Calu3 (cell line): ENCODE measurements at regions not wholly inside any gene's neighbourhood (a gene's known extent, or its start where the extent isn't known, plus 50 kb on each side); places are given as distances from the start of the nearest gene placed in this dataset.
"Not testable (repeated sequence)": the region's sequence is repeated elsewhere in the genome, so short reads cannot be mapped to it uniquely, and the experiment has no call there.

Experiments used
- BruUV-seq: library from RNA; stranded (reverse); fragments of 400-500 nt; replicated peaks from 2 replicates; lab custom pipeline; 2021; lab: Mats Ljungman, UMichigan
- CTCF ChIA-PET: fragments of 300-600 bp; sonication (Branson Sonifier 250); formaldehyde crosslinking; loops from one replicate; lab custom pipeline; 2022; ENCODE audit warnings: antibody characterized with exemption; lab: Charles Lee
- DNase-seq: peaks from one replicate; pipeline ENCODE4 v3.0.0; 2022
- H3K27ac Mint-ChIP-seq: one replicate; pipeline ENCODE4 v1.8.0; 2022; ENCODE audit warnings: mixed read lengths; ENCODE audit not compliant: unreplicated experiment
- H3K27me3 Mint-ChIP-seq: one replicate; pipeline ENCODE4 v1.8.0; 2022; ENCODE audit warnings: mixed read lengths; ENCODE audit not compliant: unreplicated experiment
- H3K36me3 Mint-ChIP-seq: one replicate; pipeline ENCODE4 v1.8.0; 2022; ENCODE audit warnings: mild to moderate bottlenecking, moderate library complexity, mixed read lengths; ENCODE audit not compliant: insufficient read depth, unreplicated experiment
- H3K4me1 Mint-ChIP-seq: one replicate; pipeline ENCODE4 v1.8.0; 2022; ENCODE audit warnings: mild to moderate bottlenecking, low read depth, mixed read lengths; ENCODE audit not compliant: unreplicated experiment
- H3K4me3 Mint-ChIP-seq: one replicate; pipeline ENCODE4 v1.8.0; 2022; ENCODE audit warnings: mild to moderate bottlenecking, low read depth, moderate library complexity, mixed read lengths; ENCODE audit not compliant: unreplicated experiment
- H3K9me3 Mint-ChIP-seq: one replicate; pipeline ENCODE4 v1.8.0; 2022; ENCODE audit warnings: low read depth, mixed read lengths; ENCODE audit not compliant: unreplicated experiment
- CTCF ChIP-seq: fragments of 200-600 bp; IDR thresholded peaks from one replicate; pipeline ENCODE4 v1.8.0; 2022; ENCODE audit warnings: antibody characterized with exemption; ENCODE audit not compliant: unreplicated experiment
- intact Hi-C: fragments of 100-400 bp; cut with micrococcal nuclease; formaldehyde crosslinking; loops from one replicate; pipeline ENCODE4 v1.10.0; 2022; ENCODE audit not compliant: unreplicated experiment

GRCh38 chrX:13216139-13216538 lies 103.7 kb downstream of the ATXN3L start:
- no peak for DNase-seq
- CTCF ChIA-PET = interaction anchor here (1.6 kb wide), 1 partner anchor 271 kb away, joined by 5 read pairs; no protein-coding TSS in a partner anchor
- Mint-ChIP-seq H3K36me3 (no peaks in the 10 kb centered on the region), H3K4me3 (no peak overlapping the region), H3K4me1 (peaks cover 4% of the 10 kb centered on the region), H3K27ac (no peak overlapping the region), H3K27me3 (no peaks in the 10 kb centered on the region), H3K9me3 (no peaks in the 10 kb centered on the region)
- intact Hi-C loops = no loop called here
- TF ChIP-seq CTCF = no peak
- no TSS peak for BruUV-seq

GRCh38 chrX:13215729-13216128 lies 104.1 kb downstream of the ATXN3L start:
- H3K27me3 Mint-ChIP-seq = no peaks in the 10 kb centered on the region
- CTCF ChIA-PET = interaction anchor here (1.6 kb wide), 1 partner anchor 272 kb away, joined by 5 read pairs; no protein-coding TSS in a partner anchor
- no peak overlapping the region for H3K4me3 Mint-ChIP-seq

GRCh38 chrX:13212191-13212651 lies 107.6 kb downstream of the ATXN3L start:
- no peak for DNase-seq
- BruUV-seq = no TSS peak
- no peaks in the 10 kb centered on the region for H3K36me3 Mint-ChIP-seq
- H3K27me3 Mint-ChIP-seq = no peaks in the 10 kb centered on the region
- no peak for TF ChIP-seq CTCF
- no peak overlapping the region for H3K4me3 Mint-ChIP-seq
- CTCF ChIA-PET = no interaction called here
- no peaks in the 10 kb centered on the region for H3K9me3 Mint-ChIP-seq
- no peak overlapping the region for H3K27ac Mint-ChIP-seq
- H3K4me1 Mint-ChIP-seq = no peaks in the 10 kb centered on the region
- intact Hi-C loops = no loop called here

More at GRCh38 chrX:13215729-13216128, 104.1 kb downstream of the ATXN3L start:
- no peak overlapping the region for H3K27ac Mint-ChIP-seq
- H3K36me3 Mint-ChIP-seq = no peaks in the 10 kb centered on the region
- no peak for TF ChIP-seq CTCF
- BruUV-seq = no TSS peak
- intact Hi-C loops = no loop called here
- peaks cover under 1% of the 10 kb centered on the region for H3K4me1 Mint-ChIP-seq
- DNase-seq = no peak
- no peaks in the 10 kb centered on the region for H3K9me3 Mint-ChIP-seq

- BruUV-seq, CTCF ChIA-PET, H3K9me3 Mint-ChIP-seq, H3K36me3 Mint-ChIP-seq, H3K27ac Mint-ChIP-seq, DNase-seq, intact Hi-C loops, H3K4me3 Mint-ChIP-seq, H3K4me1 Mint-ChIP-seq, H3K27me3 Mint-ChIP-seq: not testable (repeated sequence)
Measured at GRCh38 chrX:13210142-13210541, 109.7 kb downstream of the ATXN3L start.

GRCh38 chrX:13209704-13210103 lies 110.1 kb downstream of the ATXN3L start:
- CTCF ChIA-PET, H3K9me3 Mint-ChIP-seq, H3K4me1 Mint-ChIP-seq, H3K36me3 Mint-ChIP-seq, H3K27me3 Mint-ChIP-seq, DNase-seq, H3K4me3 Mint-ChIP-seq, intact Hi-C loops, BruUV-seq, H3K27ac Mint-ChIP-seq: not testable (repeated sequence)
